Body of pancreas (tissue), 4 donors: ENCODE measurements at regions not wholly inside any gene's neighbourhood (a gene's known extent, or its start where the extent isn't known, plus 50 kb on each side); places are given as distances from the start of the nearest gene placed in this dataset.

Source experiments
- ATAC-seq: fragments of 150-250 bp; one replicate; pipeline ENCODE4 v1.9.1; 2016
- DNase-seq, 4 donors: peaks; one replicate each; pipeline ENCODE4 v3.0.0-alpha.2; 2019
- H3K27ac ChIP-seq, 4 donors: fragments of 200-600 bp; sonication (generic); 1 replicate in 3 of 4; 2 replicates in 1 of 4; pipeline versions ENCODE4 v1.5.1 to v1.6.1; 2016 to 2019; ENCODE audit warnings: mild to moderate bottlenecking in 1 of 4, mixed read lengths in 1 of 4, moderate library complexity in 1 of 4
- H3K27me3 ChIP-seq, 2 donors: fragments of 200-600 bp; sonication (generic); one replicate each; pipeline ENCODE4 v1.6.0; 2016; ENCODE audit warnings: mild to moderate bottlenecking in 1 of 2
- H3K36me3 ChIP-seq, 2 donors: fragments of 200-600 bp; sonication (generic); replicated peaks in 1 of 2; 2 replicates each; pipeline ENCODE4 v1.5.1; 2016; ENCODE audit warnings: low read depth in 2 of 2; ENCODE audit not compliant: insufficient read depth in 1 of 2
- H3K4me1 ChIP-seq: fragments of 200-600 bp; sonication (generic); one replicate; pipeline ENCODE4 v1.6.0; 2016
- H3K4me3 ChIP-seq, 2 donors: fragments of 200-600 bp; sonication (generic); 1 replicate in 1 of 2; 2 replicates in 1 of 2; pipeline ENCODE4 v1.5.1; 2016 to 2019
- H3K9me3 ChIP-seq, 3 donors: fragments of 200-600 bp; sonication (generic); 1 replicate in 2 of 3; 2 replicates in 1 of 3; pipeline ENCODE4 v1.5.1; 2016
- POLR2A ChIP-seq, 3 donors: fragments of 450-650 bp; IDR thresholded peaks; one replicate each; pipeline ENCODE4 v1.6.1; 2016; ENCODE audit warnings: antibody characterized with exemption in 3 of 3, mild to moderate bottlenecking in 2 of 3
- WGBS, 2 donors: methylation state at CpG; one replicate each; pipeline ENCODE4 v1.1.5; 2017; 5-methylcytosine and 5-hydroxymethylcytosine counted together
- intact Hi-C: fragments of 100-400 bp; cut with DNase I; formaldehyde crosslinking; loops from one replicate; pipeline ENCODE4 v1.15.1; 2023
- TF ChIP-seq, protein P1 (sequence below), 7 experiments: fragments of 450-650 bp in 4 of 7; fragments of 200-600 bp in 3 of 7; sonication (generic) in 3 of 7; IDR thresholded peaks; one replicate each; pipeline ENCODE4 v1.5.1; 2016 to 2019; ENCODE audit warnings: antibody characterized with exemption in 7 of 7

DNA sequence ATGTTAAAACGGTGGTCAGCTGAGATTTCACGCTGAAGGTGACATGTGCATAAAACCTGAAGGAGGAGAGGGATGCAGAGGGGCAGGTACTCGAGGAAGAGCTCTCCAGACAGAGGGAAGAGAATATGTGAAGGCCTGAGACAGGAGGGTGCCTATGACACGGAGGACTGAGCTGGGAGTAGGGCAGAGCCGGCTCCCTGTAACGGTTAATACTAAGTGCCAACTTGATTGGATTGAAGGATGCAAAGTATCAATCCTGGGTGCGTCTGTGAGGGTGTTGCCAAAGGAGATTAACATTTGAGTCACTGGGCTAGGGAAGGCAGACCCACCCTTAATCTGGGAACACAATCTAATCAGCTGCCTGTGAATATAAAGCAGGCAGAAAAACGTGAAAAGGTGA lies 136.2 kb upstream of the SYT6 start:
- no peak overlapping the region for H3K4me3 ChIP-seq
- H3K27ac ChIP-seq = no peak overlapping the region
- no peaks in the 10 kb centered on the region for H3K4me1 ChIP-seq
- no peaks in the 10 kb centered on the region for H3K27me3 ChIP-seq
- no peak for DNase-seq
- H3K36me3 ChIP-seq = no peaks in the 10 kb centered on the region
- ATAC-seq = no peak
- 46 to 48% methylated on average over 8 of the region's 8 CpGs for WGBS, 2 donors
- intact Hi-C loops = no loop called here
- TF ChIP-seq, protein P1, sequence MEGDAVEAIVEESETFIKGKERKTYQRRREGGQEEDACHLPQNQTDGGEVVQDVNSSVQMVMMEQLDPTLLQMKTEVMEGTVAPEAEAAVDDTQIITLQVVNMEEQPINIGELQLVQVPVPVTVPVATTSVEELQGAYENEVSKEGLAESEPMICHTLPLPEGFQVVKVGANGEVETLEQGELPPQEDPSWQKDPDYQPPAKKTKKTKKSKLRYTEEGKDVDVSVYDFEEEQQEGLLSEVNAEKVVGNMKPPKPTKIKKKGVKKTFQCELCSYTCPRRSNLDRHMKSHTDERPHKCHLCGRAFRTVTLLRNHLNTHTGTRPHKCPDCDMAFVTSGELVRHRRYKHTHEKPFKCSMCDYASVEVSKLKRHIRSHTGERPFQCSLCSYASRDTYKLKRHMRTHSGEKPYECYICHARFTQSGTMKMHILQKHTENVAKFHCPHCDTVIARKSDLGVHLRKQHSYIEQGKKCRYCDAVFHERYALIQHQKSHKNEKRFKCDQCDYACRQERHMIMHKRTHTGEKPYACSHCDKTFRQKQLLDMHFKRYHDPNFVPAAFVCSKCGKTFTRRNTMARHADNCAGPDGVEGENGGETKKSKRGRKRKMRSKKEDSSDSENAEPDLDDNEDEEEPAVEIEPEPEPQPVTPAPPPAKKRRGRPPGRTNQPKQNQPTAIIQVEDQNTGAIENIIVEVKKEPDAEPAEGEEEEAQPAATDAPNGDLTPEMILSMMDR (IDR thresholded peaks at IDR 0.05) = no peak
- no peak for TF ChIP-seq POLR2A (IDR thresholded peaks at IDR 0.05)
- no peaks in the 10 kb centered on the region for H3K9me3 ChIP-seq

DNA sequence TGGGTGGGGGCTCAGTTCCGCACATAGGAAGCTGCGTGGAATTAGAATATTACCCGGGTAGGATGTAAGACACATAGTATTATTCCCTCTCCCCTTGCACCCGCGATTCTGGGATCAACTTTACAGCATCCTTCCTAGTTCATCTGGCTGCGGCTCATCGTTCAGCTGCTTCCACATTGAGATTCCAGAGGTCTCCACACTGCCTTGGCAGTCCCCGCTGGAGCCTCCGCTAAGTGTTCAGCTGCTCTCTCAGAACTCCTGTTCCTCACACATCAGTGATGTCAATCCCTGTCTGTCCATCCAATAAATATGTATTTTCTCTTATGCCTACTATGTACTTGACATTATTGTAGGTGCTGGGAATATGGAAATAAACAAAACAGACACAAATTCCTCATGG lies 135.6 kb upstream of the SYT6 start:
- no peaks in the 10 kb centered on the region for H3K27me3 ChIP-seq
- TF ChIP-seq, protein P1 (IDR thresholded peaks at IDR 0.05) = no peak
- no peak for TF ChIP-seq POLR2A (IDR thresholded peaks at IDR 0.05)
- DNase-seq (no peak), ATAC-seq (no peak)
- no peaks in the 10 kb centered on the region for H3K36me3 ChIP-seq
- no peak overlapping the region for H3K4me3 ChIP-seq
- no peaks in the 10 kb centered on the region for H3K4me1 ChIP-seq
- intact Hi-C loops = no loop called here
- no peaks in the 10 kb centered on the region for H3K9me3 ChIP-seq
- 70 to 71% methylated on average over 9 of the region's 9 CpGs for WGBS, 2 donors
- H3K27ac ChIP-seq = no peak overlapping the region

DNA sequence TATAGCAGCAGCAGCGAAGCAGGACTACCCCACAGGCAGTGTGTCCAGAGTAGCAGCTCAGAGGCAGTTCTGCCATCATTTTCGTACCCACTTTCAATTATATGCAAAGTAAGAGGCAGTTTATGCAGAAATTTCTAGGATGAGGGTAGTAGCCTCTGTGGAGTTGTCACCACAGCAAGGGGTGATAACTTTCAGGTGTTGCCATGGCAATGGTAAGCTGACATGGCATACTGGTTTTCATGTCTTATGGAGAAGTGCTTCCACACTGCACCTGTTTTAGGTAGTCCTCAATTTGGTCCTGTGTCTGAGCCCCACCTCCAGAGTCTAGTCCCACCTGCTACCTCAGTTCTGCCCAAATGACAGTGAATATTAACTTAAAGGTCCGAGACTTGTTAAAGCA lies 133.3 kb upstream of the SYT6 start:
- intact Hi-C loops = no loop called here
- H3K9me3 ChIP-seq = no peaks in the 10 kb centered on the region

DNA sequence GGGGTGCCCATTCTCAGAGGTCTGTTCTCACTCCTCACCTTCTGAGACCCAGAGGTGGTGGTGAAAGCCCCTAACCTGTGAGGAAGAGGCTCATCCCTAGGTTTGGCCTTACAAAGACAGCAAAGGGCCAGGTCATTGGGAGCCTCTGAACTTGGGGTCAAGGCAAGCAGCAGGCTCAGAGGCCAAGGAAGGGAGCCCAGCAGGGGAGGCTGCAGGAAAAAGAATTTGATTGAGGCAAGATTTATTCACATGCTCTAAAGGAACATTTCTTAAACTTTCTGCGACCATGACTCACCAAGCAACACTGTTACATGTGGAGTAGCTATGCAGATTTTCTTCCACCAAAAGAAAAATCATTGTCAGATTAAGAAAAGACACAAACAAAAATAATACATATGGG lies 132.5 kb upstream of the SYT6 start:
- intact Hi-C loops = no loop called here
- ATAC-seq (no peak), DNase-seq (no peak)
- Histone ChIP-seq H3K9me3 (no peaks in the 10 kb centered on the region), H3K36me3 (no peaks in the 10 kb centered on the region), H3K27me3 (no peaks in the 10 kb centered on the region), H3K27ac (no peak overlapping the region), H3K4me1 (no peaks in the 10 kb centered on the region), H3K4me3 (no peak overlapping the region)
- TF ChIP-seq, protein P1 (IDR thresholded peaks at IDR 0.05) = no peak
- no peak for TF ChIP-seq POLR2A (IDR thresholded peaks at IDR 0.05)
- WGBS, 2 donors = 52 to 70% methylated on average over 1 of the region's 1 CpG

More for the DNA sequence above, 133.3 kb upstream of the SYT6 start:
- no peaks in the 10 kb centered on the region for H3K27me3 ChIP-seq
- no peaks in the 10 kb centered on the region for H3K36me3 ChIP-seq
- no peak overlapping the region for H3K27ac ChIP-seq
- 72 to 79% methylated on average over 3 of the region's 3 CpGs for WGBS, 2 donors
- DNase-seq (no peak), ATAC-seq (no peak)
- no peak overlapping the region for H3K4me3 ChIP-seq
- TF ChIP-seq, protein P1 (IDR thresholded peaks at IDR 0.05) = no peak
- TF ChIP-seq POLR2A (IDR thresholded peaks at IDR 0.05) = no peak
- H3K4me1 ChIP-seq = no peaks in the 10 kb centered on the region

DNA sequence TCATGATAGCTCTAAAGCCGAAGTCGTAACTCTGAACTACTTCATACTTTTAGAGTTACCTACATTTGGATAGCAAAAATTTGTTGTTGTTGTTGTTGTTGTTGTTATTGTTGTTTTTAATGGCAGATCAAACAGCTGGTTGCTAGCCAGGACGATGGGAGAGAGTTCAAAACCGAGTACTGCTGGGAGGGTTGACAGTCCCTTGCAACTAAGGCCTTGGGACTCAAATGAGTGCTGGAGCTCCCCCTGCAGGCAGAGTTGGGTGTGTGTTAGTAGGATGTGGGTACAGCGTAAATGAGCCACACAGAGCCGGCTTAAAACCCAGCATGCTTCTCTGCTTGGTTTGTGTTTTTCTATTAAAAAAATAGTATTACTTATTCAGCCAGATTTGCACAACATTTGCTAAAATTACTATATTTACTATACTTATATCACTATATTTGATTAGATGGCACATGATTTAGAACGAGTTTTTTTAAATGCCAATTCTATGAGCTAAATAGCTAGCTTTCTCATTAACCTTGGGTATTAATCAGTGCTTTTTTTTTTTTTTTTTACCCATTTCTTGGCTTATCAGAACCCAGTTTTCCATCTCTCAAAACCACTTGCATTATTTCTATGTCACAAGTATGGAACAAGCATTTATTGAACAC lies 129.2 kb upstream of the SYT6 start:
- no peaks in the 10 kb centered on the region for H3K9me3 ChIP-seq
- H3K36me3 ChIP-seq = no peaks in the 10 kb centered on the region
- DNase-seq (peak; percentile 88 to 92 (median 90)), ATAC-seq (peak; percentile 90)
- H3K4me1 ChIP-seq = no peaks in the 10 kb centered on the region
- 33% methylated on average over 7 of the region's 7 CpGs for WGBS, 2 donors
- H3K27ac ChIP-seq = no peak overlapping the region
- no peak for TF ChIP-seq POLR2A (IDR thresholded peaks at IDR 0.05)
- TF ChIP-seq, protein P1 (IDR thresholded peaks at IDR 0.05) = peak; percentile 57 to 84 (median 82)
- H3K27me3 ChIP-seq = no peaks in the 10 kb centered on the region
- H3K4me3 ChIP-seq = no peak overlapping the region
- intact Hi-C loops = no loop called here
